ENCODE measurements at regions not wholly inside any gene's neighbourhood (a gene's known extent, or its start where the extent isn't known, plus 50 kb on each side); places are given as distances from the start of the nearest gene placed in this dataset.

GRCh38 chr4:126961661-126962060, 671.1 kb upstream of the INTU start:
- Histone ChIP-seq H3K27me3 (ENCODE audit: insufficient read depth, low read length, poor library complexity) (no peaks in the 10 kb centered on the region), H3K4me1 (ENCODE audit: insufficient read depth, low read length) (no peaks in the 10 kb centered on the region), H3K9ac (ENCODE audit: low read depth, low read length) (no peak overlapping the region), H3K79me2 (ENCODE audit: insufficient read depth, low read length) (no peaks in the 10 kb centered on the region), H2AFZ (ENCODE audit: low read depth, low read length) (no peak overlapping the region), H4K20me1 (ENCODE audit: insufficient read depth, low read length) (no peaks in the 10 kb centered on the region), H3K4me2 (ENCODE audit: insufficient read depth, low read length) (no peak overlapping the region), H3K27ac (ENCODE audit: low read length) (no peak overlapping the region), H3K36me3 (ENCODE audit: insufficient read depth, low read length) (no peaks in the 10 kb centered on the region), H3K9me3 (ENCODE audit: insufficient read depth, low read length, severe bottlenecking) (no peaks in the 10 kb centered on the region), H3K4me3 (ENCODE audit: low read depth in 1 of 2, low read length in 2 of 2) (no peak overlapping the region)
- no peak for DNase-seq
- TF ChIP-seq EZH2 (IDR thresholded peaks at IDR 0.05; ENCODE audit: borderline replicate concordance, low read depth, low read length, severe bottlenecking): no peak
- no peak for TF ChIP-seq CTCF (IDR thresholded peaks at IDR 0.05; ENCODE audit: borderline replicate concordance, extremely low read depth, low read length, poor library complexity, severe bottlenecking)
- ATAC-seq (ENCODE audit: insufficient read depth, low read depth): no peak

- Histone ChIP-seq H3K4me2 (ENCODE audit: insufficient read depth, low read length) (no peak overlapping the region), H2AFZ (ENCODE audit: low read depth, low read length) (no peak overlapping the region), H3K9ac (ENCODE audit: low read depth, low read length) (no peak overlapping the region), H3K27ac (ENCODE audit: low read length) (no peak overlapping the region), H3K4me3 (ENCODE audit: low read depth in 1 of 2, low read length in 2 of 2) (no peak overlapping the region), H3K36me3 (ENCODE audit: insufficient read depth, low read length) (no peaks in the 10 kb centered on the region), H3K9me3 (ENCODE audit: insufficient read depth, low read length, severe bottlenecking) (no peaks in the 10 kb centered on the region), H4K20me1 (ENCODE audit: insufficient read depth, low read length) (no peaks in the 10 kb centered on the region), H3K4me1 (ENCODE audit: insufficient read depth, low read length) (no peaks in the 10 kb centered on the region), H3K27me3 (ENCODE audit: insufficient read depth, low read length, poor library complexity) (no peaks in the 10 kb centered on the region), H3K79me2 (ENCODE audit: insufficient read depth, low read length) (no peaks in the 10 kb centered on the region)
- ATAC-seq (ENCODE audit: insufficient read depth, low read depth) (no peak), DNase-seq (no peak)
- TF ChIP-seq EZH2 (IDR thresholded peaks at IDR 0.05; ENCODE audit: borderline replicate concordance, low read depth, low read length, severe bottlenecking) (no peak), CTCF (IDR thresholded peaks at IDR 0.05; ENCODE audit: borderline replicate concordance, extremely low read depth, low read length, poor library complexity, severe bottlenecking) (no peak)
Observed at GRCh38 chr4:126965877-126966276, 666.9 kb upstream of the INTU start.

GRCh38 chr4:126969360-126970235, 663.2 kb upstream of the INTU start:
- no peak overlapping the region for H3K9ac ChIP-seq (ENCODE audit: low read depth, low read length)
- no peaks in the 10 kb centered on the region for H3K79me2 ChIP-seq (ENCODE audit: insufficient read depth, low read length)
- TF ChIP-seq CTCF (IDR thresholded peaks at IDR 0.05; ENCODE audit: borderline replicate concordance, extremely low read depth, low read length, poor library complexity, severe bottlenecking) (no peak), EZH2 (IDR thresholded peaks at IDR 0.05; ENCODE audit: borderline replicate concordance, low read depth, low read length, severe bottlenecking) (no peak)
- H3K27me3 ChIP-seq (ENCODE audit: insufficient read depth, low read length, poor library complexity): no peaks in the 10 kb centered on the region
- no peak overlapping the region for H3K4me2 ChIP-seq (ENCODE audit: insufficient read depth, low read length)
- H3K9me3 ChIP-seq (ENCODE audit: insufficient read depth, low read length, severe bottlenecking): no peaks in the 10 kb centered on the region
- ATAC-seq (ENCODE audit: insufficient read depth, low read depth) (no peak), DNase-seq (no peak)
- no peak overlapping the region for H2AFZ ChIP-seq (ENCODE audit: low read depth, low read length)
- no peaks in the 10 kb centered on the region for H4K20me1 ChIP-seq (ENCODE audit: insufficient read depth, low read length)
- no peak overlapping the region for H3K27ac ChIP-seq (ENCODE audit: low read length)
- no peaks in the 10 kb centered on the region for H3K36me3 ChIP-seq (ENCODE audit: insufficient read depth, low read length)
- H3K4me3 ChIP-seq (ENCODE audit: low read depth in 1 of 2, low read length in 2 of 2): no peak overlapping the region
- no peaks in the 10 kb centered on the region for H3K4me1 ChIP-seq (ENCODE audit: insufficient read depth, low read length)
